Activated naive CD8-positive, alpha-beta T cell treated with anti-CD3 and anti-CD28 coated beads, Interleukin-2, amount 50 U/mL, for 24 hours (primary cell): ENCODE measurements at regions not wholly inside any gene's neighbourhood (a gene's known extent, or its start where the extent isn't known, plus 50 kb on each side); places are given as distances from the start of the nearest gene placed in this dataset.

Source experiments
- ATAC-seq: fragments of 150-1000 bp; cut with Tn5 transposase; one replicate; pipeline ENCODE4 v1.10.0; 2021
- DNase-seq: peaks from one replicate; pipeline ENCODE4 v3.0.0; 2021
- H3K27ac Mint-ChIP-seq: one replicate; pipeline ENCODE4 v1.8.0; 2021; ENCODE audit warnings: mild to moderate bottlenecking, mixed read lengths
- H3K27me3 Mint-ChIP-seq: one replicate; pipeline ENCODE4 v1.8.0; 2021; ENCODE audit warnings: mixed read lengths
- H3K36me3 Mint-ChIP-seq: one replicate; pipeline ENCODE4 v1.8.0; 2021; ENCODE audit warnings: low read depth, mixed read lengths
- H3K4me1 Mint-ChIP-seq: one replicate; pipeline ENCODE4 v1.8.0; 2021; ENCODE audit warnings: mixed read lengths
- H3K4me3 Mint-ChIP-seq: one replicate; pipeline ENCODE4 v1.8.0; 2021; ENCODE audit warnings: mild to moderate bottlenecking, moderate library complexity, mixed read lengths
- H3K9me3 Mint-ChIP-seq: one replicate; pipeline ENCODE4 v1.8.0; 2021; ENCODE audit warnings: mixed read lengths

GRCh38 chr1:239322369-239322768, 64.0 kb upstream of the CHRM3 start:
- no peak for ATAC-seq
- no peaks in the 10 kb centered on the region for H3K9me3 Mint-ChIP-seq
- no peak overlapping the region for H3K4me3 Mint-ChIP-seq
- peaks cover 1% of the 10 kb centered on the region for H3K27me3 Mint-ChIP-seq
- no peak for DNase-seq
- no peak overlapping the region for H3K27ac Mint-ChIP-seq
- no peaks in the 10 kb centered on the region for H3K36me3 Mint-ChIP-seq
- H3K4me1 Mint-ChIP-seq, result no peaks in the 10 kb centered on the region

GRCh38 chr1:239321877-239322276, 64.5 kb upstream of the CHRM3 start:
- no peaks in the 10 kb centered on the region for H3K36me3 Mint-ChIP-seq

GRCh38 chr1:239317948-239318347, 68.4 kb upstream of the CHRM3 start:
- no peak overlapping the region for H3K4me3 Mint-ChIP-seq
- peaks cover 1% of the 10 kb centered on the region for H3K27me3 Mint-ChIP-seq
- H3K27ac Mint-ChIP-seq, result no peak overlapping the region
- H3K36me3 Mint-ChIP-seq, result no peaks in the 10 kb centered on the region
- no peaks in the 10 kb centered on the region for H3K9me3 Mint-ChIP-seq
- DNase-seq (no peak), ATAC-seq (no peak)
- no peaks in the 10 kb centered on the region for H3K4me1 Mint-ChIP-seq

More at GRCh38 chr1:239321877-239322276, 64.5 kb upstream of the CHRM3 start:
- ATAC-seq (no peak), DNase-seq (no peak)
- Mint-ChIP-seq H3K27ac (no peak overlapping the region), H3K4me1 (no peaks in the 10 kb centered on the region), H3K27me3 (peaks cover 1% of the 10 kb centered on the region), H3K9me3 (no peaks in the 10 kb centered on the region), H3K4me3 (no peak overlapping the region)

GRCh38 chr1:239315631-239316217, 70.6 kb upstream of the CHRM3 start:
- ATAC-seq, result no peak
- H3K4me1 Mint-ChIP-seq, result no peaks in the 10 kb centered on the region
- H3K4me3 Mint-ChIP-seq, result no peak overlapping the region
- H3K36me3 Mint-ChIP-seq, result no peaks in the 10 kb centered on the region
- no peak overlapping the region for H3K27ac Mint-ChIP-seq
- H3K9me3 Mint-ChIP-seq, result no peaks in the 10 kb centered on the region
- H3K27me3 Mint-ChIP-seq, result peaks cover 1% of the 10 kb centered on the region
- no peak for DNase-seq

GRCh38 chr1:239311331-239311730, 75.0 kb upstream of the CHRM3 start:
- Mint-ChIP-seq H3K27ac (no peak overlapping the region), H3K4me1 (no peaks in the 10 kb centered on the region)

GRCh38 chr1:239308701-239309333, 77.6 kb upstream of the CHRM3 start:
- no peaks in the 10 kb centered on the region for H3K27me3 Mint-ChIP-seq
- no peak overlapping the region for H3K4me3 Mint-ChIP-seq
- H3K9me3 Mint-ChIP-seq, result no peaks in the 10 kb centered on the region
- H3K36me3 Mint-ChIP-seq, result no peaks in the 10 kb centered on the region
- peak; percentile 22 for DNase-seq
- H3K27ac Mint-ChIP-seq, result no peak overlapping the region
- H3K4me1 Mint-ChIP-seq, result no peaks in the 10 kb centered on the region
- ATAC-seq, result peak; percentile 71

More at GRCh38 chr1:239311331-239311730, 75.0 kb upstream of the CHRM3 start:
- H3K27me3 Mint-ChIP-seq, result no peaks in the 10 kb centered on the region
- no peak overlapping the region for H3K4me3 Mint-ChIP-seq
- H3K36me3 Mint-ChIP-seq, result no peaks in the 10 kb centered on the region
- no peaks in the 10 kb centered on the region for H3K9me3 Mint-ChIP-seq
- no peak for DNase-seq
- no peak for ATAC-seq

- Mint-ChIP-seq H3K27me3 (no peaks in the 10 kb centered on the region), H3K9me3 (no peaks in the 10 kb centered on the region), H3K4me1 (no peaks in the 10 kb centered on the region), H3K4me3 (no peak overlapping the region), H3K36me3 (no peaks in the 10 kb centered on the region), H3K27ac (no peak overlapping the region)
- ATAC-seq (no peak), DNase-seq (no peak)
These were observed 78.5 kb upstream of the CHRM3 start for GRCh38 chr1:239307886-239308285.

GRCh38 chr1:239306426-239306825, 79.9 kb upstream of the CHRM3 start:
- Mint-ChIP-seq H3K4me1 (no peaks in the 10 kb centered on the region), H3K27me3 (no peaks in the 10 kb centered on the region), H3K36me3 (no peaks in the 10 kb centered on the region), H3K9me3 (no peaks in the 10 kb centered on the region), H3K4me3 (no peak overlapping the region), H3K27ac (no peak overlapping the region)
- ATAC-seq (no peak), DNase-seq (no peak)

GRCh38 chr1:239303289-239303688, 83.1 kb upstream of the CHRM3 start:
- Mint-ChIP-seq H3K4me3 (no peak overlapping the region), H3K27ac (no peak overlapping the region), H3K9me3 (peaks cover 6% of the 10 kb centered on the region), H3K4me1 (no peaks in the 10 kb centered on the region), H3K27me3 (no peaks in the 10 kb centered on the region), H3K36me3 (no peaks in the 10 kb centered on the region)
- DNase-seq, result no peak
- ATAC-seq, result no peak

- DNase-seq (no peak), ATAC-seq (no peak)
- Mint-ChIP-seq H3K27me3 (no peaks in the 10 kb centered on the region), H3K4me1 (no peaks in the 10 kb centered on the region), H3K4me3 (no peak overlapping the region), H3K9me3 (peaks cover 6% of the 10 kb centered on the region), H3K27ac (no peak overlapping the region), H3K36me3 (no peaks in the 10 kb centered on the region)
These were observed 83.7 kb upstream of the CHRM3 start for GRCh38 chr1:239302696-239303095.

GRCh38 chr1:239301251-239301650, 85.1 kb upstream of the CHRM3 start:
- ATAC-seq (no peak), DNase-seq (no peak)
- H3K27ac Mint-ChIP-seq, result no peak overlapping the region
- no peaks in the 10 kb centered on the region for H3K36me3 Mint-ChIP-seq
- H3K4me3 Mint-ChIP-seq, result no peak overlapping the region
- no peaks in the 10 kb centered on the region for H3K27me3 Mint-ChIP-seq
- no peaks in the 10 kb centered on the region for H3K4me1 Mint-ChIP-seq
- peaks cover 6% of the 10 kb centered on the region for H3K9me3 Mint-ChIP-seq

- Mint-ChIP-seq H3K27ac (no peak overlapping the region), H3K4me1 (no peaks in the 10 kb centered on the region), H3K4me3 (no peak overlapping the region), H3K27me3 (no peaks in the 10 kb centered on the region), H3K9me3 (peaks cover 6% of the 10 kb centered on the region), H3K36me3 (no peaks in the 10 kb centered on the region)
- no peak for ATAC-seq
- DNase-seq, result no peak
These were observed 88.5 kb upstream of the CHRM3 start for GRCh38 chr1:239297910-239298309.

GRCh38 chr1:239293350-239294110, 92.8 kb upstream of the CHRM3 start:
- no peak overlapping the region for H3K27ac Mint-ChIP-seq
- no peaks in the 10 kb centered on the region for H3K27me3 Mint-ChIP-seq
- peaks cover 3% of the 10 kb centered on the region for H3K9me3 Mint-ChIP-seq
- no peaks in the 10 kb centered on the region for H3K36me3 Mint-ChIP-seq
- DNase-seq, result no peak
- no peak for ATAC-seq
- no peak overlapping the region for H3K4me3 Mint-ChIP-seq
- no peaks in the 10 kb centered on the region for H3K4me1 Mint-ChIP-seq

GRCh38 chr1:239288820-239289554, 97.4 kb upstream of the CHRM3 start:
- Mint-ChIP-seq H3K36me3 (no peaks in the 10 kb centered on the region), H3K9me3 (peaks cover 5% of the 10 kb centered on the region), H3K27me3 (peaks cover 5% of the 10 kb centered on the region), H3K4me1 (no peaks in the 10 kb centered on the region), H3K4me3 (no peak overlapping the region), H3K27ac (no peak overlapping the region)
- ATAC-seq (no peak), DNase-seq (no peak)

- DNase-seq (no peak), ATAC-seq (no peak)
- peaks cover 5% of the 10 kb centered on the region for H3K9me3 Mint-ChIP-seq
- peaks cover 5% of the 10 kb centered on the region for H3K27me3 Mint-ChIP-seq
- H3K4me3 Mint-ChIP-seq, result no peak overlapping the region
- H3K27ac Mint-ChIP-seq, result no peak overlapping the region
- no peaks in the 10 kb centered on the region for H3K36me3 Mint-ChIP-seq
- no peaks in the 10 kb centered on the region for H3K4me1 Mint-ChIP-seq
These were observed 99.1 kb upstream of the CHRM3 start for GRCh38 chr1:239287296-239287695.
